Loucy (cell line): ENCODE measurements at regions not wholly inside any gene's neighbourhood (a gene's known extent, or its start where the extent isn't known, plus 50 kb on each side); places are given as distances from the start of the nearest gene placed in this dataset.
A peak's percentile ranks its signal among the peaks of the same experiment; 100 is the strongest.

Source experiments
- H2AFZ ChIP-seq: fragments of 200-600 bp; sonication (generic); 2 replicates; pipeline ENCODE4 v1.6.0; 2016; ENCODE audit warnings: antibody characterized with exemption, mild to moderate bottlenecking, low read length, moderate library complexity
- H3F3A ChIP-seq: fragments of 200-600 bp; 2 replicates; pipeline ENCODE4 v1.6.0; 2016; ENCODE audit warnings: antibody characterized with exemption, low read depth, mild to moderate bottlenecking
- H3K27me3 ChIP-seq: fragments of 200-600 bp; sonication (generic); 2 replicates; pipeline ENCODE4 v1.6.1; 2014; ENCODE audit warnings: low read length, mild to moderate bottlenecking; ENCODE audit not compliant: insufficient read depth, poor library complexity, severe bottlenecking
- H3K36me3 ChIP-seq: fragments of 200-600 bp; sonication (generic); 2 replicates; pipeline ENCODE4 v1.6.1; 2016; ENCODE audit warnings: low read length; ENCODE audit not compliant: insufficient read depth
- H3K4me1 ChIP-seq: fragments of 200-600 bp; sonication (generic); 2 replicates; pipeline ENCODE4 v1.5.1; 2014; ENCODE audit warnings: low read length, mild to moderate bottlenecking; ENCODE audit not compliant: insufficient read depth, poor library complexity, severe bottlenecking
- H3K4me2 ChIP-seq: fragments of 200-600 bp; sonication (generic); 2 replicates; pipeline ENCODE4 v1.6.0; 2014; ENCODE audit warnings: antibody characterized with exemption, low read length, low read depth, mild to moderate bottlenecking; ENCODE audit not compliant: poor library complexity, severe bottlenecking
- H3K4me3 ChIP-seq: fragments of 200-600 bp; sonication (generic); 2 replicates; pipeline ENCODE4 v1.5.1; 2014; ENCODE audit warnings: low read length, mild to moderate bottlenecking, mixed read lengths; ENCODE audit not compliant: poor library complexity, severe bottlenecking
- H3K79me2 ChIP-seq: fragments of 200-600 bp; sonication (generic); 2 replicates; pipeline ENCODE4 v1.6.1; 2014; ENCODE audit warnings: low read length; ENCODE audit not compliant: insufficient read depth
- H3K9ac ChIP-seq: fragments of 200-600 bp; sonication (generic); 2 replicates; pipeline ENCODE4 v1.6.0; 2014; ENCODE audit warnings: mild to moderate bottlenecking, low read depth, low read length, moderate library complexity; ENCODE audit not compliant: poor library complexity, severe bottlenecking
- H3K9me2 ChIP-seq: fragments of 200-600 bp; sonication (generic); replicated peaks from 2 replicates; pipeline ENCODE4 v1.6.1; 2016; ENCODE audit warnings: low read depth, low read length, mixed read lengths
- H3K9me3 ChIP-seq: fragments of 200-600 bp; sonication (generic); 2 replicates; pipeline ENCODE4 v1.6.1; 2014; ENCODE audit warnings: mild to moderate bottlenecking, antibody characterized with exemption, low read length, low read depth; ENCODE audit not compliant: insufficient read depth
- H4K20me1 ChIP-seq: fragments of 200-600 bp; sonication (generic); 2 replicates; pipeline ENCODE4 v1.6.0; 2014; ENCODE audit warnings: antibody characterized with exemption, low read length, mild to moderate bottlenecking; ENCODE audit not compliant: insufficient read depth, poor library complexity, severe bottlenecking
- EZH2phosphoT487 ChIP-seq: fragments of 200-600 bp; IDR thresholded peaks from 2 replicates; pipeline ENCODE4 v1.6.1; 2018; ENCODE audit warnings: antibody characterized with exemption, mild to moderate bottlenecking, moderate library complexity, borderline replicate concordance
- TF ChIP-seq, protein P1 (sequence below): fragments of 200-600 bp; sonication (generic); conservative IDR thresholded peaks from 2 replicates; pipeline ENCODE4 v1.5.1; 2014; ENCODE audit warnings: mild to moderate bottlenecking, antibody characterized with exemption, low read length

GRCh38 chrX:83008415-83008814 lies 499.7 kb upstream of the POU3F4 start:
- H2AFZ ChIP-seq: no peak overlapping the region
- TF ChIP-seq EZH2phosphoT487: no peak
- TF ChIP-seq, protein P1, sequence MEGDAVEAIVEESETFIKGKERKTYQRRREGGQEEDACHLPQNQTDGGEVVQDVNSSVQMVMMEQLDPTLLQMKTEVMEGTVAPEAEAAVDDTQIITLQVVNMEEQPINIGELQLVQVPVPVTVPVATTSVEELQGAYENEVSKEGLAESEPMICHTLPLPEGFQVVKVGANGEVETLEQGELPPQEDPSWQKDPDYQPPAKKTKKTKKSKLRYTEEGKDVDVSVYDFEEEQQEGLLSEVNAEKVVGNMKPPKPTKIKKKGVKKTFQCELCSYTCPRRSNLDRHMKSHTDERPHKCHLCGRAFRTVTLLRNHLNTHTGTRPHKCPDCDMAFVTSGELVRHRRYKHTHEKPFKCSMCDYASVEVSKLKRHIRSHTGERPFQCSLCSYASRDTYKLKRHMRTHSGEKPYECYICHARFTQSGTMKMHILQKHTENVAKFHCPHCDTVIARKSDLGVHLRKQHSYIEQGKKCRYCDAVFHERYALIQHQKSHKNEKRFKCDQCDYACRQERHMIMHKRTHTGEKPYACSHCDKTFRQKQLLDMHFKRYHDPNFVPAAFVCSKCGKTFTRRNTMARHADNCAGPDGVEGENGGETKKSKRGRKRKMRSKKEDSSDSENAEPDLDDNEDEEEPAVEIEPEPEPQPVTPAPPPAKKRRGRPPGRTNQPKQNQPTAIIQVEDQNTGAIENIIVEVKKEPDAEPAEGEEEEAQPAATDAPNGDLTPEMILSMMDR: peak; percentile 54
- no peak overlapping the region for H3K9ac ChIP-seq
- no peaks in the 10 kb centered on the region for H3K79me2 ChIP-seq
- H3K9me3 ChIP-seq: no peaks in the 10 kb centered on the region
- no peaks in the 10 kb centered on the region for H3F3A ChIP-seq
- no peak overlapping the region for H3K4me3 ChIP-seq
- no peaks in the 10 kb centered on the region for H3K36me3 ChIP-seq
- no peaks in the 10 kb centered on the region for H3K4me1 ChIP-seq
- H4K20me1 ChIP-seq: no peaks in the 10 kb centered on the region
- no peaks in the 10 kb centered on the region for H3K27me3 ChIP-seq
- no peaks in the 10 kb centered on the region for H3K9me2 ChIP-seq
- H3K4me2 ChIP-seq: no peak overlapping the region

GRCh38 chrX:83019258-83019657 lies 488.8 kb upstream of the POU3F4 start:
- H3K9me2 ChIP-seq: no peaks in the 10 kb centered on the region

GRCh38 chrX:83022020-83022419 lies 486.1 kb upstream of the POU3F4 start:
- Histone ChIP-seq H3K9ac (no peak overlapping the region), H3K4me3 (no peak overlapping the region), H3K4me1 (no peaks in the 10 kb centered on the region), H4K20me1 (no peaks in the 10 kb centered on the region), H3K9me2 (no peaks in the 10 kb centered on the region), H3K27me3 (no peaks in the 10 kb centered on the region), H3K36me3 (no peaks in the 10 kb centered on the region), H2AFZ (no peak overlapping the region), H3K9me3 (no peaks in the 10 kb centered on the region), H3F3A (no peaks in the 10 kb centered on the region), H3K4me2 (no peak overlapping the region), H3K79me2 (no peaks in the 10 kb centered on the region)
- TF ChIP-seq EZH2phosphoT487: no peak
- TF ChIP-seq, protein P1: no peak

More at GRCh38 chrX:83019258-83019657, 488.8 kb upstream of the POU3F4 start:
- Histone ChIP-seq H3K9ac (no peak overlapping the region), H3K4me2 (no peak overlapping the region), H3K9me3 (no peaks in the 10 kb centered on the region), H3K4me3 (no peak overlapping the region), H3F3A (no peaks in the 10 kb centered on the region), H3K27me3 (no peaks in the 10 kb centered on the region), H4K20me1 (no peaks in the 10 kb centered on the region), H2AFZ (no peak overlapping the region), H3K79me2 (no peaks in the 10 kb centered on the region), H3K36me3 (no peaks in the 10 kb centered on the region), H3K4me1 (no peaks in the 10 kb centered on the region)
- TF ChIP-seq, protein P1: no peak
- TF ChIP-seq EZH2phosphoT487: no peak
